ENCODE measurements at regions not wholly inside any gene's neighbourhood (a gene's known extent, or its start where the extent isn't known, plus 50 kb on each side); places are given as distances from the start of the nearest gene placed in this dataset.

GRCh38 chr2:17303521-17303920, 214.7 kb downstream of the RAD51AP2 start:
- no peak for DNase-seq (ENCODE audit: low spot score)

DNA sequence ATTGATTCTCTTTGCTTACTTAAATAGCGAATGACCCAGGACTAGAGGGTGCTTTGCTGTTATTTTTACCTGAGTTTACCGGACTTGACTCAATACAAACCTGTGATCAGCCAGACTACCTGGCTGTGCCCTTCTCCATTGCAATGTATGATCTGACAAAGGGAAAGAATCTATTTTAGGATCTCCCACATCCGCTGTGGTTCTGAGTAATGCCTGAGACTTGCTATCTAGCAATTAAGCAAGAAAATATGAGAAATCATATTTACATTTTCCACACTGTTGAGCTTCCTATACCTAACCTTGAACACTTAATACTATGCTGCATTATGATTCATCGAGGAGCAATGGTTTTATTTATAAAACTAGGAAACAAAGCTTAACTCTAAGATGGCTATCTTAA, 215.2 kb downstream of the RAD51AP2 start:
- DNase-seq (ENCODE audit: low spot score) = no peak

DNA sequence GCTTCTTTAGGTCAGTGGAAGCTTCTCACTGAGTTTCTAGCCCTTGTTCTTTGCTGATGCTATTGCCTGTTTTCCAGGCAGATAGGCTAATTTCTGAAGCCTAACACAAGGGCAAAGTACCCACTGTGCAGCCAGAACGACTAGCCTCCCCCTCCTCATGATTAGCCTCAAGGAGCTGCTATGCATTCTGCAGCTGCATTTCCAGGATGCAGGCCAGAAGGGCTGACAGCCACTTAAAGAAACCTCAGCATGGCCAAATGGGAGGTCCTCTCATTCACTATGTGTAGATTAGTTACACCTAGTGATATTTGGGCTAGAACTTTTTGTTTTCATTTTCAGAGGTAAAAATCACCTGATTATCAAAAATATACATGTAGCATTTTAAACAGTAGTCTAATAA, 216.0 kb downstream of the RAD51AP2 start:
- no peak for DNase-seq (ENCODE audit: low spot score)

GRCh38 chr2:17301437-17301836, 216.8 kb downstream of the RAD51AP2 start:
- no peak for DNase-seq (ENCODE audit: low spot score)

DNA sequence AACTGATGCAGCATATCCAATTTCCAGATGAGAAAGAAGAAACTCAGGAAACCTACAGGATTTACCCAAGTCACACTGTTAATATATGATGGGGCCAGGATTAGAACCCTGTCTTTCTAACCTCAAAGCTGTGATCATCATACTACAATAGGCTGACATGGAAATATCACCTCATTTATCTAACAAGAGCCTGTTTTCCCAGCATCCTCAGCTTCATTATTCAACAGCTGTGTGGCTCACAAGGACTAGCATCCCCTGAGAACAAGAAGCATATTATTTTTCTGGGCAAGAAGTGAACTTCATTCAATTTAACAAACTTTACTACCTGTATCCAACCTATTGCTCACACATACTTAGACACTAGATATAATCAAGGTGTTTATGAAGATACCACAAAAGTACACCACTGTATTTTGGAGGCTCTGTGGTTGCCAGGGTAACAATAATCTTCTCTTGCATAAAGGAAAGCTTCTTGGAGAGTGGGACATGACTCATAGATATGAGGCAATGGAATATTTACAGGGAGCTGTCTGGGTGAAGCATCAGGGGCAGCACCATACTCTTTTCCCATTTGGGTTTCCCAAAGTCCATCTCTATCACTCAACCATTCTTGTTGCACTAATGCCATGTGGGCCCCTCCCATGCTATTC, 218.2 kb downstream of the RAD51AP2 start:
- no peak for DNase-seq (ENCODE audit: low spot score)

DNA sequence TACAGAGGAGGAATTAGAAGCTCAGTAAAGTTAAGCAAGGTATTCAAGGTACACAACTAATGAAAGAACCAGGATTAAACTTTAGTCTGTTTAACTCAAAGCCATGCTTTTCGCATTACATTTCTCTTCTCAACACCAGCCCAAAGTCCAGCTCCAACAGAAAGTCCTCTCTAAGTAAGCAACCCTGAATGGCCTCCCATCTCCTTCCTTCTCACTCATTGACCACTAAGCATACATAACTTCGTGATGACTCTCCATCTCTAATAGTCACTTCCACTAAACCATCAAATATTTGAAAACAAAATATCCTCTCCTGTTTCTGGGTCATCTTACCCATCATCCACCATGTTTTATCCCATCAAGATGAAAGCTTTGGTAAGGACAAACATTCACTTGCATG, 219.8 kb downstream of the RAD51AP2 start:
- no peak for DNase-seq (ENCODE audit: low spot score)

GRCh38 chr2:17296686-17297085, 221.6 kb downstream of the RAD51AP2 start:
- DNase-seq (ENCODE audit: low spot score) = no peak

GRCh38 chr2:17289669-17290068, 228.6 kb downstream of the RAD51AP2 start:
- DNase-seq (ENCODE audit: low spot score) = no peak

GRCh38 chr2:17287183-17287582, 231.1 kb downstream of the RAD51AP2 start:
- no peak for DNase-seq (ENCODE audit: low spot score)

DNA sequence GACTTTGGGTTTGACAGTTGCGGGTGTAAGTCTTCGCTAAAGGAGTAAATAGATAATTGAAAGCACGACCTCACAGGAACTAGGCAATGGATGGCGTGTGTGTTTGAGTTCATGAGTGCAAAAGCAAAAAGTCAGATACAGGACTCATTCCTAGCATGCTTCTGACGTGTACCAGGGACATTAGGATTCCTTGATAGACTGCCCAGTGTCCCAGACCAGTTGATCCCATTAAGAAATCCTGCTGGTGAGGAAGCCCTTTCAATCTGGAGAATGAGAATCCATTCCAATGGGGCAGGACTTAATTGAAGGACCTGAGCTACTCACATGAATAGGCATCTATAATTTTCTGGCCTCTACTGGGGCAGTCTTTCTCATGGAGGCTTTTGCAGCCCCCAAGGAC, 235.4 kb downstream of the RAD51AP2 start:
- no peak for DNase-seq (ENCODE audit: low spot score)

- DNase-seq (ENCODE audit: low spot score) = no peak
These were observed 236.0 kb downstream of the RAD51AP2 start for GRCh38 chr2:17282245-17282644.

DNA sequence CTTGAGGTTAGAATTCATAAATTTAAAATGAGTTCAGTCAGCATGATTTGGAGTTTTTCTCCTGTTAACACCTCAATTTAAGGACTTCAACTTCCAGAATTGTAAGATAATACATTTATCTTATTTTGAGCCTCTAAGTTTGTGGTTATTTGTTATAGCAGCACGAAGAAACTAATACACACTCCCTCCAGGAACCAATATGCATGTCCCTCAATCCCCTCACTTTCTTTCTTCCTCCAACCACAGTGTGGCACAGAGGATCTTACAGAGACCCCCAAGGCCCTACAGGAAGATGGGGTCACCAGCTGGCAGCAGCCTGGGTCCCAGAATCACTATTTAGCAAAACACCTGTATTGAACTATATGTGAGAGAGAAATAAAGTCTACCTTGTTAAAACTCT, 242.0 kb downstream of the RAD51AP2 start:
- no peak for DNase-seq (ENCODE audit: low spot score)

- no peak for DNase-seq (ENCODE audit: low spot score)
These were observed 245.4 kb downstream of the RAD51AP2 start for GRCh38 chr2:17272652-17273525.

DNA sequence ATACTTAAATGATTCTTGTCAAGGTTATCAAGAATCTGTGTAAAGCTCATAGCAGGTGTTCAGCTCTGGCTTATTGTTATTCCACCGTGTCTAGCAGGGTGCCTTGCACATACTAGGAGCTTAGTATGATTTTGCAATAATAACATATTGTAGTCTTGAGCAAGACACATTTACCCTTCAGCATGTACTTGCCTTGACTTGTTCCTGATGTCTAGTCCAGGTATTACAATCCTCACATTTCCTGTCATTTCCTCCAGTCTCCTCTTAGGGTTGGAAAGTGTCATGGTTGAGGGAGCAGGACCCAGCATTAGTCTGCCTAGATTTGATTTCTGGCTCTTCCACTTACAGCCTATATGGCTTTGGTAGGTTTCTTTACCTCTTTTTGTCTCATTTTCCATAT, 246.1 kb downstream of the RAD51AP2 start:
- no peak for DNase-seq (ENCODE audit: low spot score)

GRCh38 chr2:17271416-17271815, 246.8 kb downstream of the RAD51AP2 start:
- DNase-seq (ENCODE audit: low spot score) = no peak

DNA sequence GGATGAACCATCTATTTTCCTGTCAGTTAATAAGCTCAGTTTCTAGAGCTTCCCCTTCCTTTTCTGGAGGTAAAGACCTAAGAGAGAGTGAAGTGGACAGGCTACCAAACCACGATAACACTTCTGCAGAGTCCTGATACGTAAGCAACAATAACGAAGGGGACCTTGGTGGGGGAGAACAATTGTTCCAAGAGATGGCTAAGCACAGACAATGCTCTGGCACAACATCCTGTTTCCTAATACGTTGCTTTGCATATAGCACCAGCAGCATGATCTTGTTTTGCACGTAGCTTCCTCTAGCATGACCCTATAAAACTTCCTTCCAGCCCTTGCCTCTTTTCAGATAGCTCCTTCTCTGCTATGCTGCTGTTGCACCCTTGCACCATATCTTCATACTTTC, 247.3 kb downstream of the RAD51AP2 start:
- DNase-seq (ENCODE audit: low spot score) = no peak

DNA sequence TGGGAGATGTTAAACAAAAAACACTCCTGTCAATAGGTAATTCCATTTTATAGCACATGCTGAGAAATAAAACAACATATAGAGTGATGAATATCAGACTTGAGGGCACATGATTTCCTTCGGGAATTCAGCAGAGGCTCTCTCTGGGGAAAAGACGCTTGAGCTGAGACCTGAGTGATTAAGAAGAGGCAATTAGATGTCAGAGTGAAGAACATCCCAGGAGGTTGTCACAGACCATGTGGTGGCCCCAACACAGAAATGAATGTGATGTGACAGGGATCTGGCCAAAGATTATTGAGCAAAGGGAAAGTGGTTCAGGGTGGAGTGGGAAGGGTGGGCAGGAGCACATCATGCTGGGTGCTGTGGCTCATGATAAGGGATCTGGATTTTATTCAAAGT, 254.7 kb downstream of the RAD51AP2 start:
- DNase-seq (ENCODE audit: low spot score) = no peak

- no peak for DNase-seq (ENCODE audit: low spot score)
These were observed 255.2 kb downstream of the RAD51AP2 start for GRCh38 chr2:17262854-17263569.

GRCh38 chr2:17259613-17260012, 258.6 kb downstream of the RAD51AP2 start:
- DNase-seq (ENCODE audit: low spot score) = no peak

DNA sequence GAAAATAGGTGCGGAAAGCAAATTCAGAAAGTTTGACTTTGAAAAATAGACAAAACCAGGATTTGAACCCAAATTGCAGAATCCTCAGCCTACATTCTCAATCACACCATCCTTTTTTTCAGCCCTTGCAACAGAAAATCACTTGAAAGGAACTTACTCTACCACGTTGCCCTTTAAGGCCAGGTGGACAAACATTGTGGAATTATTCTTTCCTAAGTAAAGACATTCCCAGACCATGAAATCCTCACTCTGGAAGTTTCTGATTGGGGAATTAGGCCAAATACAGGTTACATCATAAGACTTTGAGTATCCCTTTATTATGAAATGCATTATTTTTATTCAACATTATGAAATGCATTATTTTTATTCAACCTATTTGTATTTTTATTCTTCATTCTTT, 259.4 kb downstream of the RAD51AP2 start:
- no peak for DNase-seq (ENCODE audit: low spot score)

GRCh38 chr2:17257189-17257909, 260.9 kb downstream of the RAD51AP2 start:
- DNase-seq (ENCODE audit: low spot score) = no peak

DNA sequence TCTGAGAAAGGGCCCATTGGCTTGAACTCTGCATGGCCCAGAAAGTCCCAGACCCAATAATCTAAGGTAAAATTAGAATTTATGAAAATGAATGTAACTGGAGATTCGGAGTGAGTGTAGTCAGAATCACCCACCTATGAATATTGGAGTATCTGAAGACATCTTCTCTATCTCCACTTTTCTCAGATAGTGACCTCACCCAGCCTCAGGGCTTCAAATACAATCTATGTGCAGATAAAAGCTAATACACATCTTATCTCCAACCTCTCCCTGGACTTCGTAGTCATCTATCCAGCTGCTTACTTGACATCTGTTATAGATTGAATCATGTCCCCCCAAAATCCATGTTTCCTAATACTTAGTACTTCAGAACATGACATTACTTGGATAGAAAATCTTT, 263.2 kb downstream of the RAD51AP2 start:
- no peak for DNase-seq (ENCODE audit: low spot score)

Measured in ecto neural progenitor cell (in vitro differentiated cells).